H54 (cell line): ENCODE measurements at regions not wholly inside any gene's neighbourhood (a gene's known extent, or its start where the extent isn't known, plus 50 kb on each side); places are given as distances from the start of the nearest gene placed in this dataset.

Experiments used
- DNase-seq: peaks from one replicate; pipeline ENCODE4 v3.0.0; 2011; ENCODE audit warnings: low spot score, mixed read lengths; ENCODE audit not compliant: insufficient read length
- FAIRE-seq: peaks from 3 replicates; lab custom pipeline; 2011; peaks lifted over from hg19 to GRCh38; lab: Jason Lieb, UNC
- POLR2A ChIP-seq: IDR thresholded peaks from 2 replicates; pipeline ENCODE4 v1.6.1; 2011; ENCODE audit warnings: low read depth, mild to moderate bottlenecking, low read length

- DNase-seq (peak; percentile 10), FAIRE-seq (peak; percentile 73)
- no peak for TF ChIP-seq POLR2A
Measured at GRCh38 chr12:78470354-78471195, 394.0 kb upstream of the SYT1 start.

- TF ChIP-seq POLR2A: no peak
- DNase-seq (no peak), FAIRE-seq (no peak)
Measured at GRCh38 chr12:78473136-78473535, 391.4 kb upstream of the SYT1 start.

- no peak for DNase-seq
- no peak for FAIRE-seq
- no peak for TF ChIP-seq POLR2A
Measured at GRCh38 chr12:78473561-78473960, 391.0 kb upstream of the SYT1 start.

GRCh38 chr12:78483767-78484315 is 380.7 kb upstream of the SYT1 start:
- TF ChIP-seq POLR2A: no peak
- DNase-seq (no peak), FAIRE-seq (no peak)

- TF ChIP-seq POLR2A: no peak
- no peak for DNase-seq
- FAIRE-seq: no peak
Measured at GRCh38 chr12:78489990-78490389, 374.6 kb upstream of the SYT1 start.

DNA sequence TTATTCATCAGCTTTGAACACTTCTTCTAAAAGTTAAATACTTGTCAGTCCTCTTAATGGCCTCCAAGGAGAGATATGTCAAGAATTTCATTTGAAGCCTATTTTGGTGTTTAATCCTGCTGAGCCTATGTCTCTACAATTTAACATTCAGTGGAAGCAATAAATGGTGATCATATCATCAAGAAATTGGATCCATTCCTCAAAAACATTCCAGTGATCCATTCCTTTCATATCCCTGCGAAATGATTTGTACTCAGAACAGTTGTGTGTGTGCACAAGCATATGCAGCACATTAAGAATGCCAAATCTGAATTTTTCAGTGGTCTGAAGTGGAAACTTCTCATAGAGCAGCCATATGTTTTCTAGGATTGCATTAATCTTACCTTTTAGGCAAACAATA is 373.7 kb upstream of the SYT1 start:
- DNase-seq (no peak), FAIRE-seq (no peak)
- TF ChIP-seq POLR2A: no peak

- FAIRE-seq: no peak
Measured at GRCh38 chr12:78494911-78495310, 369.7 kb upstream of the SYT1 start.

DNA sequence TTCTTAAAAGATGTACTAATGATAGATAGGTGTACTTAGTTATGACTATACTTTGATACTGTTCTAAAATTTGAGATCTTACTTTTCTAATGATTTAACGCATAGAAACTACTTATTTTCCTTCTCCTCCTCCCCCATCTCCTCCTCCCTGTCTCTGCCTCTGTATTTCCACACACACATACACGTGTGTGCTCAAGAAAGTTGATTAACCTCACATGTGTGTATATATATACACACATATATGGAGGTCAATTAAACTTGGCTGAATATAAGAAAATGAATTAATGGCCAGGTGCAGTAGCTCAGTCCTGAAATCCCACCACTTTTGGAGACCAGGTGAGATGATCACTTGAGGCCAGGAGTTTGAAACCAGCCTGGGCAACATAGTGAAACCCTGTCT is 362.7 kb upstream of the SYT1 start:
- no peak for TF ChIP-seq POLR2A
- DNase-seq (no peak), FAIRE-seq (no peak)

More at GRCh38 chr12:78494911-78495310, 369.7 kb upstream of the SYT1 start:
- DNase-seq: no peak
- no peak for TF ChIP-seq POLR2A

DNA sequence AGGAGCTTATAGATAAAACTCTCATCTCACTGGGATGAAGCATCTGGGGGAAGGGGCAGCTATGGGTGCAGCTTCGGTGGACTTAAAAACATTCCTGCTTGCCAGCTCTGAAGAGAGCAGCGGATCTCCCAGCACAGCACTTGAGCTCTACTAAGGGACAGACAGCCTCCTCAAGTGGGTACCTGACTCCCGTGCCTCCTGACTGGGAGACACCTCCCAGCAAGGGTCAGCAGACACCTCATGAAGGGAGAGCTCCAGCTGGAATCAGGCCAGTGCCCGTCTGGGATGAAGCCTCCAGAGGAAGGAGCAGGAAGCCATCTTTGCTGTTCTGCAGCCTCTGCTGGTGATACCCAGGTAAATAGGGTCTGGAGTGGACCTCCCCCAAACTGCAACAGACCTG is 345.2 kb upstream of the SYT1 start:
- DNase-seq: no peak
- FAIRE-seq: no peak
- TF ChIP-seq POLR2A: no peak

DNA sequence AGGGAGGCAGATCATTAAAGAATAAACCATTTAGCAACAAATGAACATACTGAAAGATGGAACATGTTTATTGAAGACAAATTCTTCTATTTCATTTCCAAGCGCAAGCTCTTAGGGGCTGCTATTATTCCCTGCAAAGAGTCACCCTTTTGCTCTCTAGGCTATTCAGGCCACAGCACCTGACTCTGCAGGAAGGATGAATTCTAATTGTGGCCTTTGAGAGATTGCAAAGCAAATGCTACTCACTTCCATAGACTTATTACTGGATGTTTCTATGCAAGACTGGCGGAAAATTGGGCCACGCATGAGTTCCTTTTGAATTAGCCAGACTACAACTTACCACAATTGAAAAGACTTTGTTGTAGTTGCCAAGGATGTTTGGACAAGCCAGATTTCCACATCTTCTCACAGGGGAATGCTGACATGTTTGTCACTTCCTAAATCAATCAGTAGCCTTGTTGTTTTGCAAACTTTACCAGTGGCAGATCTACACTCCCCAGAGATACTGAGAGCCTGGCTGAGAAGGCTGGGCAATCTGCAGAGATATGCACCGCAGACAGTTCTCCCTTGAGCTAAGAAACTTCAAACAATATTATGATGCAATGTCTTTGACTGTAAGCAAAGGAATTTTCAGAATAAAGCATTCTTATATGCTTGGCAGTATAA is 334.3 kb upstream of the SYT1 start:
- FAIRE-seq (no peak), DNase-seq (no peak)
- TF ChIP-seq POLR2A: no peak

DNA sequence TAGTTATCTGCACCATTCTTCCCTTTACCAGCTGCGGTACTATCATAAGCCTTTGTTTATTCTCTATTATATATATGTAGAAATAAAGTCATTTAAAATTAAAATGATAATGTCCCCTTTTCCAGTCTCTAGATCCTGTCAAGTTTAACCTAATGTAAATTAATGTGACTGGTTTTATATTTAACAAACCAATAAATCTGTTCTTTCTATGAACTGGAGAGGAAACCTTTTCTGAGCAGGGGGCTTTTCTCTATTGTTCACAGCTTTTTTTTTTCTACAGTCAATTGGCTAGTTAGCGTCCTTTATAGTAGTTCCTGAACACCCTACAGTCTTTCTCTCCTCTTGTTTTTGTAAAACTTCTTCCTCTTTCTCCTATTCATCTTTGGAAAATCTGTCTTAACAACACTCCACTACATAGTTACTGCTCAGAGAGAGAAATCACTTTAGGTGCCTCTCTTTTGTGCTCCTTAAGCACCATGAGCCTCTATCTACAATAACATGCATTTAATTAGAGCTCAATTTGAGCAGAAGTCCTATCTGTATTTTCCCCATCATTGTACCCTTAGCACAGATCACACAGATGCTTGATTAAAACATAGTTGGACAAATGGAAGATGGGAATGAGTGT is 332.6 kb upstream of the SYT1 start:
- no peak for TF ChIP-seq POLR2A
- FAIRE-seq: no peak
- no peak for DNase-seq

- TF ChIP-seq POLR2A: no peak
- no peak for FAIRE-seq
- DNase-seq: no peak
Measured at GRCh38 chr12:78534311-78534710, 330.3 kb upstream of the SYT1 start.

GRCh38 chr12:78540606-78541336 is 323.8 kb upstream of the SYT1 start:
- DNase-seq: no peak
- peak; percentile 30 for FAIRE-seq
- TF ChIP-seq POLR2A: no peak
